H1 (cell line): ENCODE measurements at regions not wholly inside any gene's neighbourhood (a gene's known extent, or its start where the extent isn't known, plus 50 kb on each side); places are given as distances from the start of the nearest gene placed in this dataset.

Experiments
- ASH2L ChIP-seq: fragments of 200-600, 300-600 bp; sonication (generic); IDR thresholded peaks from one replicate; pipeline ENCODE4 v1.7.1; 2017; ENCODE audit warnings: low read length
- CHD7 ChIP-seq: fragments of 300-600 bp; sonication (generic); IDR thresholded peaks from 2 replicates; pipeline ENCODE4 v1.7.1; 2012; ENCODE audit warnings: low read length, moderate library complexity, mild to moderate bottlenecking, inconsistent platforms; ENCODE audit not compliant: insufficient replicate concordance
- CTBP2 ChIP-seq: IDR thresholded peaks from 2 replicates; pipeline ENCODE4 v1.7.0; 2011; ENCODE audit warnings: borderline replicate concordance, mild to moderate bottlenecking, moderate library complexity, mixed read lengths, low read length; ENCODE audit not compliant: insufficient read depth, insufficient read length
- E2F6 ChIP-seq: IDR thresholded peaks from 2 replicates; pipeline ENCODE4 v1.6.1; 2012; ENCODE audit warnings: inconsistent platforms
- FOSL1 ChIP-seq: IDR thresholded peaks from 2 replicates; pipeline ENCODE4 v1.6.1; 2011; ENCODE audit warnings: mild to moderate bottlenecking, low read depth, low read length, moderate library complexity; ENCODE audit not compliant: insufficient read depth
- GABPA ChIP-seq: IDR thresholded peaks from 2 replicates; pipeline ENCODE4 v1.6.1; 2011; ENCODE audit warnings: mild to moderate bottlenecking, low read length, moderate library complexity, borderline replicate concordance; ENCODE audit not compliant: insufficient read depth
- POLR2A ChIP-seq, 2 experiments: IDR thresholded peaks; 1 replicate in 1 of 2; 2 replicates in 1 of 2; pipeline ENCODE4 v1.6.1; 2011; ENCODE audit warnings: low read depth in 2 of 2, low read length in 2 of 2, mild to moderate bottlenecking in 2 of 2; ENCODE audit errors: control extremely low read depth in 1 of 2
- POU5F1 ChIP-seq: IDR thresholded peaks from 2 replicates; pipeline ENCODE4 v1.6.1; 2011; ENCODE audit warnings: low read depth, mild to moderate bottlenecking, low read length, moderate library complexity
- RBBP5 ChIP-seq: IDR thresholded peaks from 2 replicates; pipeline ENCODE4 v1.7.1; 2012; ENCODE audit warnings: low read depth, mild to moderate bottlenecking, inconsistent platforms, low read length, moderate library complexity, borderline replicate concordance
- SIRT6 ChIP-seq: IDR thresholded peaks from one replicate; pipeline ENCODE4 v1.7.1; 2012; ENCODE audit warnings: low read length, inconsistent platforms
- SRF ChIP-seq: IDR thresholded peaks from 2 replicates; pipeline ENCODE4 v1.6.1; 2011; ENCODE audit warnings: mild to moderate bottlenecking, low read depth, low read length, moderate library complexity
- TAF1 ChIP-seq: IDR thresholded peaks from 2 replicates; pipeline ENCODE4 v1.6.1; 2011; ENCODE audit warnings: mild to moderate bottlenecking, low read depth, low read length
- TBP ChIP-seq: IDR thresholded peaks from 2 replicates; pipeline ENCODE4 v1.6.1; 2011; ENCODE audit warnings: low read depth, low read length, improper control_type of control experiment

GRCh38 chr10:78337016-78337415 lies 303.4 kb downstream of the RPS24 start (continued):
- no peak for TF ChIP-seq CHD7
- TF ChIP-seq SRF: no peak
- TF ChIP-seq SIRT6: no peak
- no peak for TF ChIP-seq CTBP2
- TF ChIP-seq POLR2A (IDR thresholded peaks at IDR 0.05; ENCODE audit: control extremely low read depth in 1 of 2, low read depth in 2 of 2, low read length in 2 of 2): no peak
- TF ChIP-seq TAF1: no peak
- TF ChIP-seq E2F6: no peak
- TF ChIP-seq ASH2L: no peak
- no peak for TF ChIP-seq TBP
- TF ChIP-seq GABPA: no peak
- no peak for TF ChIP-seq FOSL1
- no peak for TF ChIP-seq RBBP5
- no peak for TF ChIP-seq POU5F1
